ENCODE measurements at regions not wholly inside any gene's neighbourhood (a gene's known extent, or its start where the extent isn't known, plus 50 kb on each side); places are given as distances from the start of the nearest gene placed in this dataset.

DNA sequence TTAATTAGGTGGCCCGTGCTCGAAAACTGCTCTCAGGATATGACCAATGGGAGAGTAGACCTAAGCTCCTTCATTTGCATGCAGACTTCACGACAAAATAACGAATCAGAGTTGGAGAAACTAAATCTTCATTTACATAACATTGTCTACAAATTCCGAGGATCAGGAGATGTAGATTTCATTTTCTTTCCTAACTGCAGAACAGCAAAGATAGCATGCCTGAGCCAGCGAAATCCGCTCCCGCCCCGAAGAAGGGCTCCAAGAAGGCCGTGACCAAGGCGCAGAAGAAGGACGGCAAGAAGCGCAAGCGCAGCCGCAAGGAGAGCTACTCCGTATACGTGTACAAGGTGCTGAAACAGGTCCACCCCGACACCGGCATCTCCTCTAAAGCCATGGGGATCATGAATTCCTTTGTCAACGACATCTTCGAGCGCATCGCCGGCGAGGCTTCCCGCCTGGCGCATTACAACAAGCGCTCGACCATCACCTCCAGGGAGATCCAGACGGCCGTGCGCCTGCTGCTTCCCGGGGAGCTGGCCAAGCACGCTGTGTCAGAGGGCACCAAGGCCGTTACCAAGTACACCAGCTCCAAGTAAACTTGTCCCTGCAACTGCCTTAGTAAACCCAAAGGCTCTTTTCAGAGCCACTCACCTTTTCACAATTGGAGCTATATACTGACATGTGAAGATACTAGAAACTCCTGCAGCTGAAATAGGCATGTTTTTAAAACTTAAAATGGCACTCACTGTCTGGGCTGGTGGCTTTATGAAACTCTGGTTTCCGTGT lies 96.5 kb downstream of the HFE start:
- Mint-ChIP-seq H3K27me3 (ENCODE audit: unreplicated experiment) (peaks cover 9% of the 10 kb centered on the region), H3K4me3 (ENCODE audit: unreplicated experiment) (peak overlapping the region; percentile 99), H3K9me3 (ENCODE audit: unreplicated experiment) (peaks cover 13% of the 10 kb centered on the region), H3K4me1 (ENCODE audit: low read depth, unreplicated experiment) (peaks cover 10% of the 10 kb centered on the region), H3K27ac (ENCODE audit: unreplicated experiment) (peak overlapping the region; percentile 93), H3K36me3 (ENCODE audit: unreplicated experiment) (no peaks in the 10 kb centered on the region)
- TF ChIP-seq, protein P1, sequence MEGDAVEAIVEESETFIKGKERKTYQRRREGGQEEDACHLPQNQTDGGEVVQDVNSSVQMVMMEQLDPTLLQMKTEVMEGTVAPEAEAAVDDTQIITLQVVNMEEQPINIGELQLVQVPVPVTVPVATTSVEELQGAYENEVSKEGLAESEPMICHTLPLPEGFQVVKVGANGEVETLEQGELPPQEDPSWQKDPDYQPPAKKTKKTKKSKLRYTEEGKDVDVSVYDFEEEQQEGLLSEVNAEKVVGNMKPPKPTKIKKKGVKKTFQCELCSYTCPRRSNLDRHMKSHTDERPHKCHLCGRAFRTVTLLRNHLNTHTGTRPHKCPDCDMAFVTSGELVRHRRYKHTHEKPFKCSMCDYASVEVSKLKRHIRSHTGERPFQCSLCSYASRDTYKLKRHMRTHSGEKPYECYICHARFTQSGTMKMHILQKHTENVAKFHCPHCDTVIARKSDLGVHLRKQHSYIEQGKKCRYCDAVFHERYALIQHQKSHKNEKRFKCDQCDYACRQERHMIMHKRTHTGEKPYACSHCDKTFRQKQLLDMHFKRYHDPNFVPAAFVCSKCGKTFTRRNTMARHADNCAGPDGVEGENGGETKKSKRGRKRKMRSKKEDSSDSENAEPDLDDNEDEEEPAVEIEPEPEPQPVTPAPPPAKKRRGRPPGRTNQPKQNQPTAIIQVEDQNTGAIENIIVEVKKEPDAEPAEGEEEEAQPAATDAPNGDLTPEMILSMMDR (IDR thresholded peaks at IDR 0.05; ENCODE audit: partially characterized antibody, unreplicated experiment) = no peak
- DNase-seq = peak; percentile 58

DNA sequence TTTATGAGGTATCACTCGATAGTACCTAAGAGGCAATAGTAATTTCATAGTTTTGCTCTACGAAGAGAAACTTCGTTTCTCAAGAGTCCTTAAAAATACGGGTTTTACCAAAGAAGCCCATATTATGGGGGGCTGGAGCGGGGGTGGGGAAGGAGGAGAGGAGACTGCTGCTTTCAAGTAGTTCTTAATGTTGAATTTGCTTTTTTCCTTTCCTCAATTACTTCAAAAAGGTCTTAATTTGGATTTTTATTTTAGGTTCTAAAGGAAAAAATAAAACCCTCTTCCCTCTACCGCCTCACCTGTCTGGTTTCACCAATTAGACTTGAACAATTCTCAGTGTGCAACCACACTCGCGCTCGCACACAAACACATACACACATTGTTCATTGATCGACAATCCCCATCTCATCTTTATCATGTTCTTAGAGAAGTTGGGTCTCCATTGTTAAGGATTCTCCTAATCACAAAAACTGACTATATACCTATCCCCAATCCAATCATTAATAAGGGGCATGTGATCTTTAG lies 97.2 kb downstream of the HFE start:
- Mint-ChIP-seq H3K27ac (ENCODE audit: unreplicated experiment) (peak overlapping the region; percentile 34), H3K36me3 (ENCODE audit: unreplicated experiment) (no peaks in the 10 kb centered on the region), H3K4me3 (ENCODE audit: unreplicated experiment) (peak overlapping the region; percentile 99), H3K9me3 (ENCODE audit: unreplicated experiment) (peaks cover 18% of the 10 kb centered on the region), H3K4me1 (ENCODE audit: low read depth, unreplicated experiment) (peaks cover 10% of the 10 kb centered on the region), H3K27me3 (ENCODE audit: unreplicated experiment) (peaks cover 11% of the 10 kb centered on the region)
- TF ChIP-seq, protein P1 (IDR thresholded peaks at IDR 0.05; ENCODE audit: partially characterized antibody, unreplicated experiment) = no peak
- DNase-seq = no peak

DNA sequence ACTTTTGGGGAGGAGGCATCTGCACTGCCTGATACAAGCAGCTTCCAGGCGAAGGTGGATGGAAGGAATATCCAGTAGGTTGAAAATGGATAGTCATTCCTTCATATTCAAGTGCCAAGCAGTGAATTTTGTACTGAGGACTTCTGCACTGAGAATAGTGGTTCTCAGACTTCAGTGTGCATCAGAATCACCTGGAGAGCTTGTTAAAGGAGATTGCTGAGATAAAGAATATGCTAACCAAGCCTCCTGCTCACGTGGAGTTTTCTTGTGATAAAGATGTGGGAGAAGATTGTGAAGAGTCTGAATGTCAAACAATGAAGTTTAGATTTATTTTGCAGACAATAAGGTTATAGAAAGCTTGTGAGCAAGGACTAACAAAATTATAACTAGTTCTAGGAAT lies 97.8 kb downstream of the HFE start:
- peaks cover 11% of the 10 kb centered on the region for H3K27me3 Mint-ChIP-seq (ENCODE audit: unreplicated experiment)
- peak overlapping the region; percentile 14 for H3K4me3 Mint-ChIP-seq (ENCODE audit: unreplicated experiment)
- peaks cover 18% of the 10 kb centered on the region for H3K9me3 Mint-ChIP-seq (ENCODE audit: unreplicated experiment)
- no peak for DNase-seq
- no peak overlapping the region for H3K27ac Mint-ChIP-seq (ENCODE audit: unreplicated experiment)
- TF ChIP-seq, protein P1 (IDR thresholded peaks at IDR 0.05; ENCODE audit: partially characterized antibody, unreplicated experiment) = no peak
- peaks cover 10% of the 10 kb centered on the region for H3K4me1 Mint-ChIP-seq (ENCODE audit: low read depth, unreplicated experiment)
- no peaks in the 10 kb centered on the region for H3K36me3 Mint-ChIP-seq (ENCODE audit: unreplicated experiment)

DNA sequence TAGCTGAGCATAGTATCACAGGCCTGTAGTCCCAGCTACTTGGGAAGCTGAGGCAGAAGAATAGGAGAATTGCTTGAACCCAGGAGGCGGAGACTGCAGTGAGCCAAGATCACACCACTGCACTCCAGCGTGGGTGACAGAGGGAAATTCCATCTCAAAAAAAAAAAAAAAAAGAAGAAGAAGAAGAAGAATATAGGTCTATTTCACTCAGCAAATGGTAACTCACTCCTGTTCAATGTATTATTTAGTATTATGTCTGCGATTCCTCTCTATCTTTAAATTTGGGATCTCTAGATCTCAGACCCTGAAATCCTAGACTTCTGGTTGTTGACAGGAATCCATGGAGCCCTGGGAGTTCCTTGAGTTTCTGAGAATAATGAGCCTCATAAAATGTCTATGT lies 98.6 kb downstream of the HFE start:
- TF ChIP-seq, protein P1 (IDR thresholded peaks at IDR 0.05; ENCODE audit: partially characterized antibody, unreplicated experiment) = no peak
- H3K4me1 Mint-ChIP-seq (ENCODE audit: low read depth, unreplicated experiment) = peaks cover 10% of the 10 kb centered on the region

DNA sequence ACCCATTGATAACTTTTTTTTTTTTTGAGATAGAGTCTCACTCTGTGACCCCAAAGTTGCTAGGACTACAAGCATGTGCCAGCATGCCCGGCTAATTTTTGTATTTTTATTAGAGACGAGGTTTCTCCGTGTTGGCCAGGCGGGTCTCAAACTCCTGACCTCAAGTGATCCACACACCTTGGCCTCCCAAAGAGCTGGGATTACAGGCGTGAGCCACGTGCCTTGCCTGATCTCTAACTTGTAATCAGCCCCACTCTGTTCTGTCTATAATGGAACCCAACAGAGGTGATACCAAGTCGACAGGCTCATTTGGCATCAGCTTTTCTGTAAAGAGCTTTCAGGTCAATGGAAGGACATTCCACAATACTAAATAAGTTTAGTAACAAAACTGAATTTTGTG lies 99.4 kb downstream of the HFE start:
- TF ChIP-seq, protein P1 (IDR thresholded peaks at IDR 0.05; ENCODE audit: partially characterized antibody, unreplicated experiment) = no peak
- Mint-ChIP-seq H3K27ac (ENCODE audit: unreplicated experiment) (no peak overlapping the region), H3K4me1 (ENCODE audit: low read depth, unreplicated experiment) (peaks cover 10% of the 10 kb centered on the region), H3K9me3 (ENCODE audit: unreplicated experiment) (peaks cover 18% of the 10 kb centered on the region), H3K4me3 (ENCODE audit: unreplicated experiment) (no peak overlapping the region), H3K27me3 (ENCODE audit: unreplicated experiment) (peaks cover 11% of the 10 kb centered on the region), H3K36me3 (ENCODE audit: unreplicated experiment) (no peaks in the 10 kb centered on the region)
- no peak for DNase-seq

More for the DNA sequence above, 98.6 kb downstream of the HFE start:
- H3K36me3 Mint-ChIP-seq (ENCODE audit: unreplicated experiment) = no peaks in the 10 kb centered on the region
- peaks cover 18% of the 10 kb centered on the region for H3K9me3 Mint-ChIP-seq (ENCODE audit: unreplicated experiment)
- no peak for DNase-seq
- H3K27me3 Mint-ChIP-seq (ENCODE audit: unreplicated experiment) = peaks cover 11% of the 10 kb centered on the region
- no peak overlapping the region for H3K4me3 Mint-ChIP-seq (ENCODE audit: unreplicated experiment)
- no peak overlapping the region for H3K27ac Mint-ChIP-seq (ENCODE audit: unreplicated experiment)
